Thymus (tissue), 11 donors: ENCODE measurements at regions not wholly inside any gene's neighbourhood (a gene's known extent, or its start where the extent isn't known, plus 50 kb on each side); places are given as distances from the start of the nearest gene placed in this dataset.
A peak's percentile ranks its signal among the peaks of the same experiment; 100 is the strongest.

ENCODE experiments used
- DNase-seq, 9 donors: peaks; one replicate each; pipeline ENCODE4 v3.0.0-alpha.2; 2013; ENCODE audit warnings: low spot score in 9 of 9, low read depth in 6 of 9, missing footprints in 1 of 9
- H3K27ac ChIP-seq, 2 donors: one replicate each; pipeline ENCODE4 v1.5.1; 2013; ENCODE audit warnings: control low read depth in 1 of 2, low read depth in 1 of 2, low read length in 1 of 2, mild to moderate bottlenecking in 1 of 2, moderate library complexity in 1 of 2
- H3K27me3 ChIP-seq, 2 donors: one replicate each; pipeline ENCODE4 v1.5.1; 2013; ENCODE audit warnings: low read length in 1 of 2; ENCODE audit not compliant: control insufficient read depth in 2 of 2, insufficient read depth in 1 of 2
- H3K36me3 ChIP-seq, 2 donors: one replicate each; pipeline ENCODE4 v1.5.1; 2013; ENCODE audit warnings: low read length in 1 of 2, mild to moderate bottlenecking in 1 of 2, moderate library complexity in 1 of 2; ENCODE audit not compliant: control insufficient read depth in 2 of 2, insufficient read depth in 2 of 2
- H3K4me1 ChIP-seq, 2 donors: one replicate each; pipeline ENCODE4 v1.5.1; 2013; ENCODE audit warnings: low read length in 2 of 2; ENCODE audit not compliant: control insufficient read depth in 2 of 2, insufficient read depth in 2 of 2
- H3K4me3 ChIP-seq, 2 donors: one replicate each; pipeline ENCODE4 v1.5.1; 2013; ENCODE audit warnings: low read length in 2 of 2, control low read depth in 1 of 2, mild to moderate bottlenecking in 1 of 2
- H3K9me3 ChIP-seq, 2 donors: one replicate each; pipeline ENCODE4 v1.5.1; 2013; ENCODE audit warnings: low read length in 1 of 2, mild to moderate bottlenecking in 1 of 2; ENCODE audit not compliant: control insufficient read depth in 2 of 2, insufficient read depth in 1 of 2
- WGBS: extraction: QIAGEN DNeasy Blood & Tissue Kit; methylation state at CpG from one replicate; pipeline ENCODE4 v1.1.7; 2013; 5-methylcytosine and 5-hydroxymethylcytosine counted together
- donor health status: healthy.

DNA sequence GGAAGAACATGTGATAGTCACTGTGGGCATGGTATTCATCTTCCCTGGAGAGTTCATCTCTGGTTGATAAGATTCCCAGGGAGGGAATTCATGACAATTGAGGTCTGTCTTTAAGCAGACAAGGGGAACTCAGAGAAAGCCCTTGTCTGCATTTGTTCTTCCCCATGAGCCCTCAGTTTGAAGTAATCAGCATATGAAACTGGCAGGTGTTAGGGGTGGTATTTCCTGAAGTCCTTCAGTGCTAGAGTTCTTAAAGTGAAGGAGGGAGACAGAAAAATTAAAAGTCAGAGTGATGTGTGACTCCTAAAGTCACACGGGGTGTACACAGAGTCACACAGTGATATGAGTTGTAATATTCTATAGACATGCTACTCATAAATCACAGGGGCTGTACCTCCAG, 60.6 kb upstream of the SYK start:
- WGBS = 93% methylated on average over 1 of the region's 1 CpG
- no peak for DNase-seq

GRCh38 chr9:90737742-90738141, 63.9 kb upstream of the SYK start:
- H3K27me3 ChIP-seq = no peaks in the 10 kb centered on the region
- H3K27ac ChIP-seq = no peak overlapping the region
- H3K4me3 ChIP-seq = no peak overlapping the region
- H3K9me3 ChIP-seq = peaks cover 2 to 9% of the 10 kb centered on the region in 2 donors
- WGBS = 97% methylated on average over 1 of the region's 1 CpG
- H3K4me1 ChIP-seq = no peaks in the 10 kb centered on the region
- no peak for DNase-seq
- H3K36me3 ChIP-seq = no peaks in the 10 kb centered on the region

More for the DNA sequence above, 60.6 kb upstream of the SYK start:
- Histone ChIP-seq H3K36me3 (no peaks in the 10 kb centered on the region), H3K27ac (no peak overlapping the region), H3K4me1 (no peaks in the 10 kb centered on the region), H3K27me3 (no peaks in the 10 kb centered on the region), H3K4me3 (no peak overlapping the region), H3K9me3 (peaks cover 2 to 9% of the 10 kb centered on the region in 2 donors)

- no peak overlapping the region for H3K27ac ChIP-seq
- H3K4me1 ChIP-seq = no peaks in the 10 kb centered on the region
- DNase-seq = no peak
- H3K27me3 ChIP-seq = no peaks in the 10 kb centered on the region
- peaks cover 2 to 9% of the 10 kb centered on the region in 2 donors for H3K9me3 ChIP-seq
- WGBS = 77% methylated on average over 1 of the region's 1 CpG
- no peak overlapping the region for H3K4me3 ChIP-seq
- H3K36me3 ChIP-seq = no peaks in the 10 kb centered on the region
Observed at GRCh38 chr9:90735952-90736351, 65.7 kb upstream of the SYK start.

GRCh38 chr9:90734631-90735030, 67.0 kb upstream of the SYK start:
- DNase-seq = no peak
- H3K36me3 ChIP-seq = no peaks in the 10 kb centered on the region
- H3K27me3 ChIP-seq = no peaks in the 10 kb centered on the region
- H3K9me3 ChIP-seq = peaks cover 2 to 9% of the 10 kb centered on the region in 2 donors
- H3K4me1 ChIP-seq = no peaks in the 10 kb centered on the region
- 95% methylated on average over 7 of the region's 7 CpGs for WGBS
- H3K27ac ChIP-seq = no peak overlapping the region
- no peak overlapping the region for H3K4me3 ChIP-seq

GRCh38 chr9:90729351-90729750, 72.3 kb upstream of the SYK start:
- Histone ChIP-seq H3K4me3 (no peak overlapping the region), H3K27ac (no peak overlapping the region), H3K4me1 (peaks cover 8 to 15% of the 10 kb centered on the region in 2 donors), H3K27me3 (no peaks in the 10 kb centered on the region), H3K36me3 (no peaks in the 10 kb centered on the region), H3K9me3 (no peaks in the 10 kb centered on the region)
- WGBS = 84% methylated on average over 24 of the region's 24 CpGs
- DNase-seq = no peak

GRCh38 chr9:90727488-90727887, 74.1 kb upstream of the SYK start:
- no peak for DNase-seq
- WGBS = 95% methylated on average over 6 of the region's 6 CpGs

GRCh38 chr9:90726215-90726614, 75.4 kb upstream of the SYK start:
- peaks cover 10 to 21% of the 10 kb centered on the region in 2 donors for H3K4me1 ChIP-seq
- no peaks in the 10 kb centered on the region for H3K27me3 ChIP-seq
- WGBS = 99% methylated on average over 5 of the region's 5 CpGs
- H3K27ac ChIP-seq = no peak overlapping the region
- H3K9me3 ChIP-seq = no peaks in the 10 kb centered on the region
- H3K4me3 ChIP-seq = no peak overlapping the region
- no peak for DNase-seq
- H3K36me3 ChIP-seq = no peaks in the 10 kb centered on the region

More at GRCh38 chr9:90727488-90727887, 74.1 kb upstream of the SYK start:
- Histone ChIP-seq H3K4me3 (no peak overlapping the region), H3K36me3 (no peaks in the 10 kb centered on the region), H3K27me3 (no peaks in the 10 kb centered on the region), H3K27ac (no peak overlapping the region), H3K4me1 (peaks cover 8 to 16% of the 10 kb centered on the region in 2 donors), H3K9me3 (no peaks in the 10 kb centered on the region)

DNA sequence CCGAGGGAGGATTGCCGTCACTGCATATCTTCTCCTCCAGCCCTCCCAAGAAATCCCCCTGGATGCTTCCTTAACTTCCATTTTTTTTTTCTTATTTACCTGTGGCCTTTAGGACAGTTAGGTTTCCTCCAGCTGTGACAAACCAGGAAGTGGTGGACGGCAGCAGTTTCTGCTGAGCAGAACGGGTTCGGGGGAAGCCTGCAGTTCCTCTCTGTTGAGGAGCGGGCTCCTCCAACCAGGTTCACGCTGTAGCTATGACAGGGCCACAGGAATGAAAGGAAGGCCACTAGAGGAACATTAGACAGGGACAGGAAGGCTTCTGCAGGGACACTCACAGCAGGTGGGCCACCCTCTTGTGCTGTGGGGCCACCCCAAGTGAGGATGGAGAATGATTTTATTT, 76.7 kb upstream of the SYK start:
- 46% methylated on average over 7 of the region's 7 CpGs for WGBS
- no peaks in the 10 kb centered on the region for H3K36me3 ChIP-seq
- no peaks in the 10 kb centered on the region for H3K27me3 ChIP-seq
- H3K4me3 ChIP-seq = no peak overlapping the region
- peak overlapping the region in 1 of 2 donors; percentile 46 for H3K27ac ChIP-seq
- DNase-seq = peak in 2 of 9 donors; percentile 14 to 48
- H3K4me1 ChIP-seq = peaks cover 17 to 32% of the 10 kb centered on the region in 2 donors
- no peaks in the 10 kb centered on the region for H3K9me3 ChIP-seq

- no peaks in the 10 kb centered on the region for H3K27me3 ChIP-seq
- H3K4me1 ChIP-seq = peaks cover 18 to 33% of the 10 kb centered on the region in 2 donors
- H3K36me3 ChIP-seq = no peaks in the 10 kb centered on the region
- no peak overlapping the region for H3K4me3 ChIP-seq
- no peak for DNase-seq
- H3K9me3 ChIP-seq = no peaks in the 10 kb centered on the region
- WGBS = 83% methylated on average over 7 of the region's 7 CpGs
- no peak overlapping the region for H3K27ac ChIP-seq
Observed at GRCh38 chr9:90724112-90724511, 77.5 kb upstream of the SYK start.

DNA sequence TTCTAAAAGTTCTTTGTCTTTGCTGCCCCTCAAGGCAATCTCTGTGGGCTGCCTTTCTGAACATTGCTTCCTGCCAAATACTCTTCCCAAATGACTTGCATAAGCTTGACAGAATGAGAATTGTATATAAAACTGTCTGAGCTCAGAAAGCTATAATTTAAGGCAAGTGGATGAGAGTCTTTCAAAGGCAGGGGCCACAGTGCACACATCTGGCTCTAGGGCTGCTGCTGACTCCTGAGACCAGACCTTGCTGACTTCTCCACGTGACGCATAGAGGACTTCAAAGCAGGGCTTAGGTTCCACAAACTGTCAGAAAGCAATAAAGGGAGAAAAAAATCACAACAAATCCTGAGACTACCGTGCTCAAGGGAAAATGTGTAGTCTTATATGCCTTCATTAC, 79.4 kb upstream of the DIRAS2 start:
- peak overlapping the region in 1 of 2 donors; percentile 66 for H3K27ac ChIP-seq
- H3K27me3 ChIP-seq = no peaks in the 10 kb centered on the region
- H3K4me3 ChIP-seq = no peak overlapping the region
- peak in 6 of 9 donors; percentile 31 to 72 (median 40) for DNase-seq
- peaks cover 18 to 33% of the 10 kb centered on the region in 2 donors for H3K4me1 ChIP-seq
- WGBS = 4% methylated on average over 3 of the region's 3 CpGs
- H3K36me3 ChIP-seq = no peaks in the 10 kb centered on the region
- H3K9me3 ChIP-seq = no peaks in the 10 kb centered on the region
